Urinary bladder (tissue), 3 donors: ENCODE measurements at regions not wholly inside any gene's neighbourhood (a gene's known extent, or its start where the extent isn't known, plus 50 kb on each side); places are given as distances from the start of the nearest gene placed in this dataset.

Source experiments
- DNase-seq: peaks from one replicate; pipeline ENCODE4 v3.0.0-alpha.2; 2015; ENCODE audit errors: extremely low spot score
- H3K27ac ChIP-seq: one replicate; pipeline ENCODE4 v1.5.1; 2013; ENCODE audit warnings: low read depth, mild to moderate bottlenecking, moderate library complexity
- H3K36me3 ChIP-seq: one replicate; pipeline ENCODE4 v1.6.1; 2013; ENCODE audit warnings: mild to moderate bottlenecking, moderate library complexity; ENCODE audit not compliant: insufficient read depth
- H3K4me1 ChIP-seq: one replicate; pipeline ENCODE4 v1.6.1; 2013; ENCODE audit warnings: mild to moderate bottlenecking, moderate library complexity; ENCODE audit not compliant: insufficient read depth
- H3K4me3 ChIP-seq: one replicate; pipeline ENCODE4 v1.5.1; 2013; ENCODE audit warnings: low read depth, low read length
- WGBS: extraction: QIAGEN DNeasy Blood & Tissue Kit; methylation state at CpG from one replicate; pipeline ENCODE4 v1.1.7; 2013; 5-methylcytosine and 5-hydroxymethylcytosine counted together
- donor health status: healthy with polysubstance abuse.
- donor health status: healthy.

DNA sequence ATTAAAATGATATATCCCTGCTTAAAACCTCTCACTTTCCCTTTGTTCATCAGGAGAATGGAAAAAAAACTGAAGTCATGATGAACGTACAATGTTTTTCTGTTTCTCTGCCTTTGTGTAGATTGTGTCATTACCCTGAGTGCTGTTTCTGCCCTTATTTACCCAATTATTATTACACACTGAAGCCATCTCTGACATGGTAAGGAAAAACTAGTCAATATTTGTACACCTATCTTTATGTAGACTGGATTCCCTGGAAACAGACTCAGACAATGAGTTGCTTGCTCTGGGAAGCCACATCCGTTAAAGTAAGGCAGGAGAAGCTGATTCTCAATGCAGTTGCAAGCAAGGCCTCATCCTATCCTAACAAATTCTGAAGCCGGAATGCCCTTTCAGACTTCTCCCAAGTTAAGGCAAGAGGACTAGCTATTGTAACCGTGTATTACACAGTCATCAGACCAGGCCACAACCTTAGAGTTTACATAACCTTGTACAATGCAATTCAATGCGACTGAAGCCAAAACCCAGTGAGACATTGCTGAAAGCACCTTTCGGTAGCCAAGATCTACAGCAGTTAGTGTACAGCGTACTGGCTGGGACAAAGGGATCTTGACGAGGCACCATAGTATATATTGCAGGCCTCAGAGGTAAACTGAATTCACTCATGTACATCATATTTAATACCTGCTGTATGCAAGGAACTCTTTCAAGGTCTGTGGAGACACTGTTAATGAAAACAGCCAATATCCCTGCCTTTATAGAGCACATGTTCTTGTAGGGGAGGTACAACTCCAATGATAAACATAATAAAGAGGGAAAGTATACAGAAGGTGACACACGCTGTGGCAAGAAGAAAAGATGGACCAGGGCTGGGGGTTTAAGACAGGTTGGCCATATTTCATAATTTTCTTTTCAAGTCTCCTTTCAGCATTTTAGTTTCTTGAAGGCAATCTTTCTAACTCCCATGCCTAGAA, 1040.8 kb upstream of the SEMA6D start:
- H3K4me3 ChIP-seq: no peak overlapping the region
- 91% methylated on average over 9 of the region's 9 CpGs for WGBS
- DNase-seq: no peak
- no peaks in the 10 kb centered on the region for H3K4me1 ChIP-seq
- H3K27ac ChIP-seq: no peak overlapping the region
- H3K36me3 ChIP-seq: no peaks in the 10 kb centered on the region

DNA sequence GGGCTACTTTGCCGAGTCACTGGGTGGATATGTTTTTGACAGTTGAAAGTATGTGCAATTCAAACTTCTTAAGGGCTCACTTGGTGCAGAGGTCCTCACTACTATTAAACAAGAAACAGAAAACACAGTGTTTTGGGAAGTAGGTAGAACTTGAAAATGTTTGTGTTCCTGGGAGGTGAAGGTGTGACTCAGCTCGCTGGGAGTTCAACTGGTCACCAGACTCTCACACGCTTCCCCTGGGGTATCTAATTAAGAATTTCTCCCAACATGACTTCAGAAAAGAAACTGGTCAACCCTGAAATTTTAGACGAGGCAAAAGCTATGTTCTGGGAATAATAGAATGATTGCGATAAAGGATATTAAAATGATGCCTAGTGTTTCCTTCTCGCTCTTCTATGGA, 1039.8 kb upstream of the SEMA6D start:
- DNase-seq: no peak
- Histone ChIP-seq H3K36me3 (no peaks in the 10 kb centered on the region), H3K4me1 (no peaks in the 10 kb centered on the region), H3K4me3 (no peak overlapping the region), H3K27ac (no peak overlapping the region)
- WGBS: 92% methylated on average over 6 of the region's 6 CpGs

- 71% methylated on average over 1 of the region's 1 CpG for WGBS
- H3K36me3 ChIP-seq: no peaks in the 10 kb centered on the region
- DNase-seq: no peak
- no peaks in the 10 kb centered on the region for H3K4me1 ChIP-seq
- H3K4me3 ChIP-seq: no peak overlapping the region
- no peak overlapping the region for H3K27ac ChIP-seq
Observed at GRCh38 chr15:46681901-46682300, 1035.4 kb upstream of the SEMA6D start.

GRCh38 chr15:46682969-46683791, 1034.1 kb upstream of the SEMA6D start:
- H3K4me1 ChIP-seq: no peaks in the 10 kb centered on the region
- no peak overlapping the region for H3K27ac ChIP-seq
- no peaks in the 10 kb centered on the region for H3K36me3 ChIP-seq
- 68% methylated on average over 5 of the region's 5 CpGs for WGBS
- no peak for DNase-seq
- no peak overlapping the region for H3K4me3 ChIP-seq

DNA sequence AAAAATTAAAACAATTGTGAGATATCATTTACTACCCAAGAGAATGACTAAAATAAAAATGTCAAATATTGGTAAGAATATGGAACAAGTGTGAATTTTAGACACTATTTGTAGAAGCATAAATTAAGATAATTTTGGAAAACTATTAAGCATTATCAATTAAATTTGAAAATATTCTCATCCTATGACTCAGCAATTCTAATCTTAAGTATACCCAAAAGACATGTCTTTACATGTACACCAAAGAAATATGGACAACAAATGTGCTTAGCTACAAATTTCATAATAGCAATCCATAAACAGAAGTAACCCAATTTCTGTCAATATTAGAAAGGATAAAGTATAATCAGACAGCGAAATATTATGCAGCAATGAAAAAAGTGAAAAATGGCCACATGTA, 1032.2 kb upstream of the SEMA6D start:
- Histone ChIP-seq H3K27ac (no peak overlapping the region), H3K4me1 (no peaks in the 10 kb centered on the region), H3K36me3 (no peaks in the 10 kb centered on the region), H3K4me3 (no peak overlapping the region)
- under 1% methylated on average over 1 of the region's 1 CpG for WGBS
- DNase-seq: no peak

DNA sequence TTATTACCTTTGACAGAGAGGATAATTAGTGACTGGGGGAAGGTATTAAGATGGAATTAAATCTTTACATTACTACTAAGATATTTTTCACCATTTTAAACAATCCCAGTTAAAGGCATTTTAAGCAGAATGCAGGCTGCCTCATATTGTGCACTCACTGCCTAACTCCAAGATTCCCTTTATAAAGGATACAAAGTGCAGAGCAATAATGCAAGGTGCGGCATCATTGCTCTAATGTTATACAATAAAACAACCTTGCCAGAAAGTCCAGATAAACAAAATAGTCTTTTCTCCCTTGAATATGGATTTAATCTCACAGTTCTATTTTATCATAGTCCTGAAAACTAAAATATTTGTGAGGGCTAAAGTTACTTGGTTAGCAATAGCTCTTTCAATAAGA, 1031.6 kb upstream of the SEMA6D start:
- Histone ChIP-seq H3K4me3 (no peak overlapping the region), H3K4me1 (no peaks in the 10 kb centered on the region), H3K27ac (no peak overlapping the region), H3K36me3 (no peaks in the 10 kb centered on the region)
- DNase-seq: no peak
- whole genome bisulfite sequencing: 94% methylated on average over 1 of the region's 1 CpG

DNA sequence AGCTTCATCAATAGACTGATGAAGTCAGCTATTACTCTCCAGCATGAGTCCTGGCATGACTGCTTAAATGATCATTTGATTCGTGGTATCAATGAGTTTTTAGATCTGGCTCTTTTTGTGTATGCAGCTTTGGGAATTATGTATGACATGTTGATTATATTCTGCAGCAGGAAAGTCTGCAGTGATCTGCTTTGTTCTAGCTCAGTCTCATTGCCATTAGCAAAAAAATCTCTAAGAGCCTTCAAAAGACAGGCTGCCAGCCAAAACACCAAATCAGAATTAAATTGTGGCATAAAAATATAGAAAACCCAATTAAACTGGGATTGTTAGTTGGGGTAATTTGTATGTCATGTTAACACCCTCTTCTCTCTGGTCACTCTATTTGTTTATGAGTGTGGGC, 1021.0 kb upstream of the SEMA6D start:
- 9% methylated on average over 1 of the region's 1 CpG for WGBS
- Histone ChIP-seq H3K27ac (no peak overlapping the region), H3K4me3 (no peak overlapping the region), H3K4me1 (no peaks in the 10 kb centered on the region), H3K36me3 (no peaks in the 10 kb centered on the region)
- DNase-seq: peak; percentile 3

- Histone ChIP-seq H3K4me3 (no peak overlapping the region), H3K27ac (no peak overlapping the region), H3K4me1 (no peaks in the 10 kb centered on the region), H3K36me3 (no peaks in the 10 kb centered on the region)
- 97% methylated on average over 1 of the region's 1 CpG for WGBS
- DNase-seq: no peak
Observed at GRCh38 chr15:46701346-46701745, 1016.0 kb upstream of the SEMA6D start.

GRCh38 chr15:46701896-46702295, 1015.4 kb upstream of the SEMA6D start:
- H3K4me1 ChIP-seq: no peaks in the 10 kb centered on the region
- 78% methylated on average over 4 of the region's 4 CpGs for WGBS
- no peaks in the 10 kb centered on the region for H3K36me3 ChIP-seq
- no peak overlapping the region for H3K4me3 ChIP-seq
- DNase-seq: no peak
- no peak overlapping the region for H3K27ac ChIP-seq

- Histone ChIP-seq H3K4me3 (no peak overlapping the region), H3K4me1 (no peaks in the 10 kb centered on the region), H3K27ac (no peak overlapping the region), H3K36me3 (no peaks in the 10 kb centered on the region)
- WGBS: 79% methylated on average over 9 of the region's 9 CpGs
- DNase-seq: no peak
Observed at GRCh38 chr15:46703020-46703861, 1014.1 kb upstream of the SEMA6D start.

DNA sequence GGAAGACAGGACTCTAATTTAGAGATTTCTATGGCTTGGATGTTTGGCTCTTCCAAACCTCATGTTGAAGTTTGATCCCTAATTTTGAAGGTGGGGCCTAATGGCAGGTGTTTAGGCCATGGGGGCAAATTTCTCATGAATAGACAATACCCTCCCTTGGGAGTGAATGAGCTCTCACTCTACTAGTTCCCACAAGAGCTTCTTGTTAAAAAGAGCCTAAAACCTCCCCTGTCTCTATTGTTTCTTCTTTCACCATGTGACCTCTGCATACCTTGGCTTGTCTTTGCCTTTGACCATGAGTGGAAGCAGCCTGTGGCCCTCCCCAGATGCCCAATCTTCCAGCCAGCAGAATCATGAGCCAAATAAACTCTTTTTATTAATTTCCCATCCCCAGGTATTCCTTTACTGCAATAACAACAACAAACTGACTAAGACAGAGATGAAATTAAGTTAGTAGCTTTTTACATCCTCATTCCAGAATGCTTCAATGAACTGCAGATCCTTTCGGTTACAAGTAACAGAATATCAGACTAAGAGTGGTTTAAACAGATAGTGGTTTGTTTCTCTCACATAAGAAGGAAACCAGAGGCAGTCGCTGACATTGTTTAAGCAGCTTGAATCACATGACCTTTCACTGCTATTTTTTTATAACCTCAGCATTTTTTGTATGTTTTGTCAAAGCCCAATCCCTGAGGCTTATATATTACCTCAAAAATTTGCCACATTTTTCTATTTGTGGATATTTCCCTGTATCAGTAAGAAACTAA, 1013.3 kb upstream of the SEMA6D start:
- H3K4me1 ChIP-seq: no peaks in the 10 kb centered on the region
- H3K27ac ChIP-seq: no peak overlapping the region
- no peaks in the 10 kb centered on the region for H3K36me3 ChIP-seq
- DNase-seq: no peak
- H3K4me3 ChIP-seq: no peak overlapping the region
- WGBS: 41% methylated on average over 2 of the region's 2 CpGs

GRCh38 chr15:46707452-46707851, 1009.9 kb upstream of the SEMA6D start:
- Histone ChIP-seq H3K4me3 (no peak overlapping the region), H3K36me3 (no peaks in the 10 kb centered on the region), H3K4me1 (no peaks in the 10 kb centered on the region), H3K27ac (no peak overlapping the region)
- WGBS: 97% methylated on average over 1 of the region's 1 CpG
- no peak for DNase-seq

DNA sequence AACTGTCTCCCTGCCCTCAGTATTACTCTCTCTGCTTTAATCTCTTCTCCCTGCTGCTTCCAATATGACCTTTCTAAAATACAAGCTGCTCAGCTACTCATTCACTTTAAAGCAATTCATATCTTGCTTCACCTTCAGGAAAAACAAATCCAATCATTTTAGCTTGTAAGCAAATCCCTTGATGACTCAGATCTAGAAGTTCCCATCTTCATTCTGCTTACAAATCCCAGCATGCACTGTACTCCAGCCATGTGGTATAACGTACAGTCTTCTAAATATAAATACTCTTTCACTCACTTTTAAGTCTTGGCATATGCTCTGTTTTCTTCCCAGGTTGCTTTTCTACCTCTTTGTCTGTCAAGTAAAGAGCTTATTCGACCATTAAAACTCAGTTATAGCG, 1009.1 kb upstream of the SEMA6D start:
- no peak overlapping the region for H3K27ac ChIP-seq
- no peak for DNase-seq
- WGBS: 50% methylated on average over 3 of the region's 3 CpGs

More for the DNA sequence above, 1009.1 kb upstream of the SEMA6D start:
- Histone ChIP-seq H3K36me3 (no peaks in the 10 kb centered on the region), H3K4me1 (no peaks in the 10 kb centered on the region), H3K4me3 (no peak overlapping the region)
